Duodenal mucosa (tissue), 2 donors: ENCODE measurements at regions not wholly inside any gene's neighbourhood (a gene's known extent, or its start where the extent isn't known, plus 50 kb on each side); places are given as distances from the start of the nearest gene placed in this dataset.
"Not testable (repeated sequence)": the region's sequence is repeated elsewhere in the genome, so short reads cannot be mapped to it uniquely, and the experiment has no call there.

Experiments used
- H3K27ac ChIP-seq: one replicate; pipeline ENCODE4 v1.7.0; 2013; ENCODE audit warnings: low read depth, low read length
- H3K27me3 ChIP-seq, 2 donors: one replicate each; pipeline ENCODE4 v1.7.0; 2013; ENCODE audit warnings: low read length in 2 of 2, control low read depth in 1 of 2; ENCODE audit not compliant: insufficient read depth in 2 of 2, control insufficient read depth in 1 of 2
- H3K36me3 ChIP-seq, 2 donors: one replicate each; pipeline ENCODE4 v1.7.0; 2013; ENCODE audit warnings: low read length in 2 of 2, control low read depth in 1 of 2; ENCODE audit not compliant: insufficient read depth in 2 of 2, control insufficient read depth in 1 of 2
- H3K4me1 ChIP-seq, 2 donors: one replicate each; pipeline ENCODE4 v1.7.0; 2013; ENCODE audit warnings: low read length in 2 of 2, control low read depth in 1 of 2; ENCODE audit not compliant: insufficient read depth in 2 of 2, control insufficient read depth in 1 of 2
- H3K4me3 ChIP-seq, 2 donors: one replicate each; pipeline ENCODE4 v1.7.0; 2013; ENCODE audit warnings: low read length in 2 of 2, low read depth in 1 of 2
- H3K9ac ChIP-seq, 2 donors: one replicate each; pipeline ENCODE4 v1.7.0; 2013; ENCODE audit warnings: low read length in 2 of 2, low read depth in 1 of 2
- H3K9me3 ChIP-seq, 2 donors: one replicate each; pipeline ENCODE4 v1.7.0; 2013; ENCODE audit warnings: low read length in 2 of 2, control low read depth in 1 of 2; ENCODE audit not compliant: control insufficient read depth in 1 of 2

- H3K36me3 ChIP-seq: no peaks in the 10 kb centered on the region
Observed at GRCh38 chr5:28807195-28807729, 1768.9 kb upstream of the CDH9 start.

GRCh38 chr5:28799035-28799434, 1760.6 kb upstream of the CDH9 start:
- not testable (repeated sequence) for H3K27ac ChIP-seq, H3K36me3 ChIP-seq, H3K4me3 ChIP-seq, H3K9ac ChIP-seq, H3K27me3 ChIP-seq, H3K9me3 ChIP-seq, H3K4me1 ChIP-seq

More at GRCh38 chr5:28807195-28807729, 1768.9 kb upstream of the CDH9 start:
- Histone ChIP-seq H3K27me3 (no peaks in the 10 kb centered on the region), H3K9me3 (peaks cover 5 to 20% of the 10 kb centered on the region in 2 donors), H3K4me1 (no peaks in the 10 kb centered on the region), H3K9ac (no peak overlapping the region), H3K4me3 (no peak overlapping the region), H3K27ac (no peak overlapping the region)

- H3K36me3 ChIP-seq: no peaks in the 10 kb centered on the region
- H3K27ac ChIP-seq: no peak overlapping the region
Observed at GRCh38 chr5:28788954-28789353, 1750.6 kb upstream of the CDH9 start.

GRCh38 chr5:28780083-28780692, 1741.8 kb upstream of the CDH9 start:
- peaks cover 0 to 12% of the 10 kb centered on the region in 2 donors for H3K9me3 ChIP-seq
- no peak overlapping the region for H3K4me3 ChIP-seq
- no peak overlapping the region for H3K9ac ChIP-seq
- no peaks in the 10 kb centered on the region for H3K36me3 ChIP-seq
- H3K27ac ChIP-seq: no peak overlapping the region
- H3K27me3 ChIP-seq: no peaks in the 10 kb centered on the region
- no peaks in the 10 kb centered on the region for H3K4me1 ChIP-seq

More at GRCh38 chr5:28788954-28789353, 1750.6 kb upstream of the CDH9 start:
- no peaks in the 10 kb centered on the region for H3K27me3 ChIP-seq
- no peak overlapping the region for H3K4me3 ChIP-seq
- no peaks in the 10 kb centered on the region for H3K4me1 ChIP-seq
- no peak overlapping the region for H3K9ac ChIP-seq
- peaks cover 2 to 5% of the 10 kb centered on the region in 2 donors for H3K9me3 ChIP-seq

GRCh38 chr5:28779161-28779754, 1740.9 kb upstream of the CDH9 start:
- no peaks in the 10 kb centered on the region for H3K4me1 ChIP-seq
- H3K9ac ChIP-seq: no peak overlapping the region
- no peak overlapping the region for H3K4me3 ChIP-seq
- no peaks in the 10 kb centered on the region for H3K36me3 ChIP-seq
- H3K9me3 ChIP-seq: peaks cover 0 to 7% of the 10 kb centered on the region in 2 donors
- no peak overlapping the region for H3K27ac ChIP-seq
- H3K27me3 ChIP-seq: no peaks in the 10 kb centered on the region

- Histone ChIP-seq H3K4me3 (no peak overlapping the region), H3K9me3 (no peaks in the 10 kb centered on the region), H3K4me1 (no peaks in the 10 kb centered on the region), H3K9ac (no peak overlapping the region), H3K27me3 (no peaks in the 10 kb centered on the region), H3K36me3 (no peaks in the 10 kb centered on the region), H3K27ac (no peak overlapping the region)
Observed at GRCh38 chr5:28770307-28770706, 1731.9 kb upstream of the CDH9 start.

GRCh38 chr5:28766565-28767158, 1728.3 kb upstream of the CDH9 start:
- Histone ChIP-seq H3K27ac (no peak overlapping the region), H3K27me3 (no peaks in the 10 kb centered on the region), H3K9ac (no peak overlapping the region), H3K9me3 (peaks cover 0 to 2% of the 10 kb centered on the region in 2 donors), H3K4me1 (no peaks in the 10 kb centered on the region), H3K36me3 (no peaks in the 10 kb centered on the region), H3K4me3 (no peak overlapping the region)

- no peak overlapping the region for H3K4me3 ChIP-seq
- peaks cover 3 to 8% of the 10 kb centered on the region in 2 donors for H3K9me3 ChIP-seq
- no peaks in the 10 kb centered on the region for H3K36me3 ChIP-seq
- no peak overlapping the region for H3K27ac ChIP-seq
- H3K9ac ChIP-seq: no peak overlapping the region
- no peaks in the 10 kb centered on the region for H3K27me3 ChIP-seq
- H3K4me1 ChIP-seq: no peaks in the 10 kb centered on the region
Observed at GRCh38 chr5:28751396-28751795, 1713.0 kb upstream of the CDH9 start.

GRCh38 chr5:28750251-28750650, 1711.9 kb upstream of the CDH9 start:
- no peaks in the 10 kb centered on the region for H3K27me3 ChIP-seq
- H3K36me3 ChIP-seq: no peaks in the 10 kb centered on the region
- H3K9me3 ChIP-seq: peaks cover 3 to 8% of the 10 kb centered on the region in 2 donors
- H3K4me1 ChIP-seq: no peaks in the 10 kb centered on the region
- H3K9ac ChIP-seq: no peak overlapping the region
- no peak overlapping the region for H3K27ac ChIP-seq
- H3K4me3 ChIP-seq: no peak overlapping the region

GRCh38 chr5:28748446-28748845, 1710.1 kb upstream of the CDH9 start:
- Histone ChIP-seq H3K27me3 (no peaks in the 10 kb centered on the region), H3K9ac (no peak overlapping the region), H3K36me3 (no peaks in the 10 kb centered on the region), H3K27ac (no peak overlapping the region), H3K4me3 (no peak overlapping the region), H3K9me3 (peaks cover 3 to 8% of the 10 kb centered on the region in 2 donors), H3K4me1 (no peaks in the 10 kb centered on the region)
